NB4 (cell line): ENCODE measurements at regions not wholly inside any gene's neighbourhood (a gene's known extent, or its start where the extent isn't known, plus 50 kb on each side); places are given as distances from the start of the nearest gene placed in this dataset.

Source experiments
- DNase-seq: peaks from one replicate; pipeline ENCODE4 v3.0.0; 2010; ENCODE audit warnings: low read depth
- H3K4me3 ChIP-seq: one replicate; pipeline ENCODE4 v1.5.1; 2011; ENCODE audit warnings: mild to moderate bottlenecking, low read depth, low read length, moderate library complexity
- CTCF ChIP-seq: IDR thresholded peaks from one replicate; pipeline ENCODE4 v1.5.1; 2012; ENCODE audit warnings: low read depth, low read length
- MAX ChIP-seq: IDR thresholded peaks from 2 replicates; pipeline ENCODE4 v1.6.1; 2011; ENCODE audit warnings: low read depth, low read length
- MYC ChIP-seq: IDR thresholded peaks from 2 replicates; pipeline ENCODE4 v1.6.1; 2011; ENCODE audit warnings: low read depth, low read length
- POLR2A ChIP-seq: IDR thresholded peaks from 2 replicates; pipeline ENCODE4 v1.6.1; 2011; ENCODE audit warnings: mild to moderate bottlenecking; ENCODE audit not compliant: insufficient read length; ENCODE audit errors: extremely low read depth

DNA sequence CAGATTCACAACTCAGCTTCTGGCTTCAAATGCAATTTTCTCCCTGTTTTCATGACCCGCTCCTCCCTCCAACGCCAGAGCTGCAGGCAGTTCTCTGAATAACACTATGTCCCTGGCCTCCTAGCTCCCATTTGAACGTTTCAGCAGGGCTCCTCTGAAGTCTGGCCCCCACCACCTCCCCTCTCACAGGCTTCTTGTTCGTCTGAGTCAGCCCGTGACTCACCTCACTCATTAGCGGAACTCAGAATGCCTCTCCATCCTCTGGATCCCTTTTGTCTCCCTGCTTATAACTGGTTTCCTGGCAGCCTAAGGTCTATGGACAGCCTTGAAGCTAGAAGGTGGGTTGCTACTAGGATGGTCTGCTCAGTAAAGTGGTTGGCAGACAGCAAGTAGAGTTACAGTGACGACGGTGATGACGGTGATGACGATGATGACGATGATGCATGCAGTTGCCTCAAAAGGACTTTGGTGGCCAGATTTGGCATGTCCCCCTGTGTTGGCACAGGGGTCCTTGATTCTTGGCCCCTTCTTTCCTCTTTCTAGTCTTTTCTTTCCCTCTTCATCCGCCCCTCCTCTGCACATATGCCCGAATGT lies 83.3 kb upstream of the MKLN1 start:
- TF ChIP-seq CTCF, result no peak
- no peak for TF ChIP-seq MAX
- no peak for TF ChIP-seq POLR2A
- TF ChIP-seq MYC, result no peak
- peak; percentile 54 for DNase-seq
- H3K4me3 ChIP-seq, result no peak overlapping the region

- no peak for DNase-seq
- no peak overlapping the region for H3K4me3 ChIP-seq
- TF ChIP-seq CTCF, result no peak
- no peak for TF ChIP-seq POLR2A
- TF ChIP-seq MAX, result no peak
- no peak for TF ChIP-seq MYC
These were observed 78.7 kb upstream of the MKLN1 start for GRCh38 chr7:131249003-131249402.

DNA sequence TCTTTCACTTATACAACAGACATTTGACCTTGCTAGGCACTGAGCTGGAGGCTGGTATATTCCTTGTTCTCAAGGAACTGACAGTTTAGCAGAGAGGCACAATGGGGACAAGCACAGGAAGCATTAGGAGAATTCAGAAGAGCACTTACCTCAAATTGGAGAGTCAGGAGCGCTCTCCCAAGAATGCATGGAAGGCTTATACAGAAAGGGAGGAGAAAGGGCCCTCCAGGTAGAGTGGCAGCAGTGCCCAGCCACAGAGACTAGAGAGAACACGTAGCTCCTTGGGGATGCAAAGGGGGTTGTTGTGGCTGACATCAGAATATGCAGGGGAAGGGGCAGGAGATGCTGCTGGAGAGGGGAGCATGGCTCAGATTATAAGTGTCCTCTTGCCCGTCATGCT lies 78.2 kb upstream of the MKLN1 start:
- no peak for TF ChIP-seq MAX
- TF ChIP-seq POLR2A, result no peak
- TF ChIP-seq CTCF, result no peak
- TF ChIP-seq MYC, result no peak
- no peak overlapping the region for H3K4me3 ChIP-seq
- DNase-seq, result no peak

GRCh38 chr7:131250331-131250730 lies 77.3 kb upstream of the MKLN1 start:
- TF ChIP-seq MAX, result no peak
- no peak for TF ChIP-seq MYC
- TF ChIP-seq POLR2A, result no peak
- TF ChIP-seq CTCF, result no peak
- H3K4me3 ChIP-seq, result no peak overlapping the region
- DNase-seq, result no peak

- no peak overlapping the region for H3K4me3 ChIP-seq
- DNase-seq, result no peak
- TF ChIP-seq MAX (no peak), MYC (no peak), POLR2A (no peak), CTCF (no peak)
These were observed 76.3 kb upstream of the MKLN1 start for GRCh38 chr7:131251371-131251770.

DNA sequence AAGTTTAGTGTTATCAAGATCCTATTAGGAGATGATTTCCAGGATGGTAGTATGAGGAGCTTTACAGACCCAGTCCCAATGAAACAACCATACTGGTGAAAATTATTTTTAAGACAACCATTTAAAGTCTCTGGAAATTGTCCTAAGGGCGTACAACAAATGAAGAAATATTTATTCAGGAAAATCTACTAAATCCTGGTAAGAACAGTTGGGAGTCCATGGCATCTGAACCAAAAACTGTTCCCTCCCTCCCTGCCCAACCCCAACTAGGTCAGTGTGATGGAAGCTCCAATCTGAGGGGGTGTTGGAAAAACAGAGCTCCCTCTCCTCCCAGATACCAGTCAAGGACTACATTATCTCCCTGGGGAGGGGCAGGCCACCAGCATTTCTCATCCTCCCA lies 74.7 kb upstream of the MKLN1 start:
- no peak for DNase-seq
- TF ChIP-seq MAX, result no peak
- TF ChIP-seq POLR2A, result no peak
- TF ChIP-seq CTCF, result no peak
- TF ChIP-seq MYC, result no peak
- no peak overlapping the region for H3K4me3 ChIP-seq
